Body of pancreas (tissue), 4 donors: ENCODE measurements at regions not wholly inside any gene's neighbourhood (a gene's known extent, or its start where the extent isn't known, plus 50 kb on each side); places are given as distances from the start of the nearest gene placed in this dataset.
A peak's percentile ranks its signal among the peaks of the same experiment; 100 is the strongest.

Experiments used
- ATAC-seq: fragments of 150-250 bp; one replicate; pipeline ENCODE4 v1.9.1; 2016
- DNase-seq, 4 donors: peaks; one replicate each; pipeline ENCODE4 v3.0.0-alpha.2; 2019
- H3K27ac ChIP-seq, 4 donors: fragments of 200-600 bp; sonication (generic); 1 replicate in 3 of 4; 2 replicates in 1 of 4; pipeline versions ENCODE4 v1.5.1 to v1.6.1; 2016 to 2019; ENCODE audit warnings: mild to moderate bottlenecking in 1 of 4, mixed read lengths in 1 of 4, moderate library complexity in 1 of 4
- H3K27me3 ChIP-seq, 2 donors: fragments of 200-600 bp; sonication (generic); one replicate each; pipeline ENCODE4 v1.6.0; 2016; ENCODE audit warnings: mild to moderate bottlenecking in 1 of 2
- H3K36me3 ChIP-seq, 2 donors: fragments of 200-600 bp; sonication (generic); replicated peaks in 1 of 2; 2 replicates each; pipeline ENCODE4 v1.5.1; 2016; ENCODE audit warnings: low read depth in 2 of 2; ENCODE audit not compliant: insufficient read depth in 1 of 2
- H3K4me1 ChIP-seq: fragments of 200-600 bp; sonication (generic); one replicate; pipeline ENCODE4 v1.6.0; 2016
- H3K4me3 ChIP-seq, 2 donors: fragments of 200-600 bp; sonication (generic); 1 replicate in 1 of 2; 2 replicates in 1 of 2; pipeline ENCODE4 v1.5.1; 2016 to 2019
- H3K9me3 ChIP-seq, 3 donors: fragments of 200-600 bp; sonication (generic); 1 replicate in 2 of 3; 2 replicates in 1 of 3; pipeline ENCODE4 v1.5.1; 2016
- CTCF ChIP-seq, 7 experiments: fragments of 450-650 bp in 4 of 7; fragments of 200-600 bp in 3 of 7; sonication (generic) in 3 of 7; IDR thresholded peaks; one replicate each; pipeline ENCODE4 v1.5.1; 2016 to 2019; ENCODE audit warnings: antibody characterized with exemption in 7 of 7
- POLR2A ChIP-seq, 3 donors: fragments of 450-650 bp; IDR thresholded peaks; one replicate each; pipeline ENCODE4 v1.6.1; 2016; ENCODE audit warnings: antibody characterized with exemption in 3 of 3, mild to moderate bottlenecking in 2 of 3
- WGBS, 2 donors: methylation state at CpG; one replicate each; pipeline ENCODE4 v1.1.5; 2017; 5-methylcytosine and 5-hydroxymethylcytosine counted together
- intact Hi-C: fragments of 100-400 bp; cut with DNase I; formaldehyde crosslinking; loops from one replicate; pipeline ENCODE4 v1.15.1; 2023

- Histone ChIP-seq H3K36me3 (no peaks in the 10 kb centered on the region), H3K27me3 (no peaks in the 10 kb centered on the region), H3K27ac (no peak overlapping the region), H3K4me3 (no peak overlapping the region), H3K4me1 (peaks cover 4% of the 10 kb centered on the region), H3K9me3 (no peaks in the 10 kb centered on the region)
- WGBS, 2 donors = 64 to 69% methylated on average over 3 of the region's 3 CpGs
- DNase-seq (no peak), ATAC-seq (no peak)
- TF ChIP-seq POLR2A (IDR thresholded peaks at IDR 0.05) = no peak
- no peak for TF ChIP-seq CTCF (IDR thresholded peaks at IDR 0.05)
- intact Hi-C loops = no loop called here
Measured at GRCh38 chr3:72666447-72666755, 181.8 kb downstream of the SHQ1 start.

GRCh38 chr3:72665701-72666446, 182.4 kb downstream of the SHQ1 start:
- TF ChIP-seq POLR2A (IDR thresholded peaks at IDR 0.05) = no peak
- peak in 6 of 7 experiments; percentile 28 to 49 (median 45) for TF ChIP-seq CTCF (IDR thresholded peaks at IDR 0.05)
- DNase-seq (peak; percentile 20 to 60 (median 49)), ATAC-seq (peak; percentile 45)

GRCh38 chr3:72665103-72665502, 183.1 kb downstream of the SHQ1 start:
- WGBS, 2 donors = 86 to 99% methylated on average over 3 to 4 of the region's 4 CpGs
- TF ChIP-seq POLR2A (IDR thresholded peaks at IDR 0.05) (no peak), CTCF (IDR thresholded peaks at IDR 0.05) (no peak)

More at GRCh38 chr3:72665701-72666446, 182.4 kb downstream of the SHQ1 start:
- WGBS, 2 donors = 73 to 79% methylated on average over 13 of the region's 13 CpGs
- H3K27me3 ChIP-seq = no peaks in the 10 kb centered on the region
- H3K4me1 ChIP-seq = peaks cover 10% of the 10 kb centered on the region
- H3K27ac ChIP-seq = no peak overlapping the region
- intact Hi-C loops = no loop called here
- H3K4me3 ChIP-seq = no peak overlapping the region
- no peaks in the 10 kb centered on the region for H3K9me3 ChIP-seq
- H3K36me3 ChIP-seq = no peaks in the 10 kb centered on the region

GRCh38 chr3:72664184-72664975, 183.9 kb downstream of the SHQ1 start:
- intact Hi-C loops = no loop called here
- no peaks in the 10 kb centered on the region for H3K36me3 ChIP-seq
- 83 to 85% methylated on average over 3 of the region's 3 CpGs for WGBS, 2 donors
- TF ChIP-seq CTCF (IDR thresholded peaks at IDR 0.05) (no peak), POLR2A (IDR thresholded peaks at IDR 0.05) (no peak)
- DNase-seq (no peak), ATAC-seq (no peak)
- no peaks in the 10 kb centered on the region for H3K9me3 ChIP-seq
- no peak overlapping the region for H3K27ac ChIP-seq
- no peaks in the 10 kb centered on the region for H3K27me3 ChIP-seq
- peaks cover 25% of the 10 kb centered on the region for H3K4me1 ChIP-seq
- H3K4me3 ChIP-seq = no peak overlapping the region

More at GRCh38 chr3:72665103-72665502, 183.1 kb downstream of the SHQ1 start:
- Histone ChIP-seq H3K27me3 (no peaks in the 10 kb centered on the region), H3K9me3 (no peaks in the 10 kb centered on the region), H3K4me1 (peaks cover 17% of the 10 kb centered on the region), H3K36me3 (no peaks in the 10 kb centered on the region), H3K27ac (no peak overlapping the region), H3K4me3 (no peak overlapping the region)
- ATAC-seq (no peak), DNase-seq (no peak)
- intact Hi-C loops = no loop called here
